ENCODE measurements at regions not wholly inside any gene's neighbourhood (a gene's known extent, or its start where the extent isn't known, plus 50 kb on each side); places are given as distances from the start of the nearest gene placed in this dataset.
"Not testable (repeated sequence)": the region's sequence is repeated elsewhere in the genome, so short reads cannot be mapped to it uniquely, and the experiment has no call there.

DNA sequence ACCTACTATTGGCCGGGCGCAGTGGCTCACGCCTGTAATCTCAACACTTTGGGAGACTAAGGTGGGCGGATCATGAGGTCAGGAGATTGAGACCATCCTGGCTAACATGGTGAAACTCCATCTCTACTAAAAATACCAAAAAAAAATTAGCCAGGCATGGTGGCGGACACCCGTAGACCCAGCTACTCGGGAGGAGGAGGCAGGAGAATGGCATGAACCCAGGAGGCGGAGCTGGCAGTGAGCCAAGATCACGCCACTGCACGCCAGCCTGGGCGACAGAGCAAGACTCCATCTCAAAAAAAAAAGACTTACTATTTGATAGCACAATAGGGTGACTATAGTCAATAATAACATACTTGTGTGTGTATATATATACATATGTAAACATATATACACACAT is 92.7 kb upstream of the EEPD1 start:
- H3K4ac ChIP-seq (ENCODE audit: low read depth, low read length); H3K23ac ChIP-seq (ENCODE audit: low read depth, low read length); dilution Hi-C loops (cut with HindIII; ENCODE audit: low sequenced_read_pairs, unreplicated experiment); H3K4me3 ChIP-seq (ENCODE audit: insufficient read depth, low read depth, low read length); H2BK15ac ChIP-seq (ENCODE audit: low read depth, low read length); H2BK20ac ChIP-seq (ENCODE audit: low read depth, low read length); H2AK9ac ChIP-seq (replicated peaks; ENCODE audit: low read depth, low read length, poor library complexity); H3K56ac ChIP-seq (ENCODE audit: extremely low read depth, insufficient read depth, low read length); H2BK120ac ChIP-seq (ENCODE audit: low read depth, low read length); POLR2A ChIA-PET (ENCODE audit: unreplicated experiment); DNase-seq; H2BK5ac ChIP-seq (ENCODE audit: low read depth, low read length, poor library complexity, severe bottlenecking); intact Hi-C loops (cut with micrococcal nuclease); BruUV-seq (replicated peaks); H3K79me1 ChIP-seq (ENCODE audit: low read depth in 1 of 2, low read length in 2 of 2); H3K4me1 ChIP-seq (ENCODE audit: control insufficient read depth, insufficient read depth, low read length); H3K9me3 ChIP-seq (ENCODE audit: control insufficient read depth, insufficient read depth, low read length); H4K8ac ChIP-seq (ENCODE audit: low read depth in 2 of 2, low read length in 2 of 2); CTCF ChIA-PET; H4K91ac ChIP-seq (ENCODE audit: insufficient read depth, low read depth, low read length); H3K9me1 ChIP-seq (ENCODE audit: insufficient read depth, low read length); H3K36me3 ChIP-seq (ENCODE audit: control insufficient read depth, insufficient read depth, low read length); H4K20me1 ChIP-seq (ENCODE audit: insufficient read depth, low read length); H3K4me2 ChIP-seq (ENCODE audit: low read depth, low read length); H2AFZ ChIP-seq (replicated peaks; ENCODE audit: low read length, poor library complexity); H3K14ac ChIP-seq (replicated peaks; ENCODE audit: low read depth, low read length); H2AK5ac ChIP-seq (ENCODE audit: low read depth, low read length); H3K27ac ChIP-seq (ENCODE audit: insufficient read depth, low read length); H3K18ac ChIP-seq (ENCODE audit: low read depth, low read length); in situ Hi-C loops (cut with MboI; ENCODE audit: low sequenced_read_pairs); H4K5ac ChIP-seq (ENCODE audit: low read depth, low read length); ATAC-seq (ENCODE audit: low read depth); H3K9ac ChIP-seq (ENCODE audit: low read depth, low read length): not testable (repeated sequence)
- H3K27me3 ChIP-seq (ENCODE audit: control insufficient read depth, insufficient read depth, low read length): peaks cover 13% of the 10 kb centered on the region
- WGBS, 2 experiments (ENCODE audit: extremely low coverage in 2 of 2, insufficient read length in 1 of 2): 80% methylated on average over 1 of the region's 11 CpGs; no CpG with 5 or more reads in 1 of the 2 experiments
